Liver (tissue), 8 donors: ENCODE measurements at regions not wholly inside any gene's neighbourhood (a gene's known extent, or its start where the extent isn't known, plus 50 kb on each side); places are given as distances from the start of the nearest gene placed in this dataset.

ENCODE experiments used
- DNase-seq: peaks from one replicate; pipeline ENCODE4 v3.0.0-alpha.2; 2017; ENCODE audit warnings: low spot score
- H3K27ac ChIP-seq, 2 donors: one replicate each; pipeline ENCODE4 v1.7.0; 2013; ENCODE audit warnings: inconsistent platforms in 2 of 2, low read length in 2 of 2, control low read depth in 1 of 2, low read depth in 1 of 2, mild to moderate bottlenecking in 1 of 2
- H3K27me3 ChIP-seq, 4 donors: one replicate each; pipeline versions ENCODE4 v1.6.1 to v1.7.0; 2013; ENCODE audit warnings: low read length in 3 of 4, inconsistent platforms in 1 of 4, mild to moderate bottlenecking in 1 of 4, moderate library complexity in 1 of 4; ENCODE audit not compliant: control insufficient read depth in 4 of 4, insufficient read depth in 4 of 4
- H3K36me3 ChIP-seq, 4 donors: one replicate each; pipeline versions ENCODE4 v1.6.1 to v1.7.0; 2013; ENCODE audit warnings: low read length in 3 of 4, mild to moderate bottlenecking in 3 of 4, low read depth in 1 of 4, moderate library complexity in 1 of 4; ENCODE audit not compliant: control insufficient read depth in 4 of 4, insufficient read depth in 3 of 4
- H3K4me1 ChIP-seq, 4 donors: one replicate each; pipeline versions ENCODE4 v1.6.1 to v1.7.0; 2013; ENCODE audit warnings: low read length in 3 of 4, mild to moderate bottlenecking in 3 of 4, moderate library complexity in 1 of 4; ENCODE audit not compliant: control insufficient read depth in 4 of 4, insufficient read depth in 4 of 4
- H3K4me3 ChIP-seq, 3 donors: one replicate each; pipeline versions ENCODE4 v1.6.1 to v1.7.0; 2013; ENCODE audit warnings: low read length in 3 of 3, control low read depth in 1 of 3, low read depth in 1 of 3, mild to moderate bottlenecking in 1 of 3
- H3K9ac ChIP-seq, 2 donors: one replicate each; pipeline ENCODE4 v1.7.0; 2013; ENCODE audit warnings: low read length in 2 of 2, mild to moderate bottlenecking in 2 of 2, moderate library complexity in 2 of 2, control low read depth in 1 of 2, low read depth in 1 of 2
- H3K9me3 ChIP-seq, 4 donors: one replicate each; pipeline versions ENCODE4 v1.6.1 to v1.7.0; 2013; ENCODE audit warnings: low read length in 3 of 4; ENCODE audit not compliant: control insufficient read depth in 4 of 4
- ATF3 ChIP-seq: IDR thresholded peaks from 2 replicates; pipeline ENCODE4 v1.6.1; 2016; ENCODE audit warnings: antibody characterized with exemption
- EGR1 ChIP-seq, 2 donors: IDR thresholded peaks; 2 replicates each; pipeline ENCODE4 v1.6.1; 2016 to 2018; ENCODE audit warnings: antibody characterized with exemption in 2 of 2, low read depth in 2 of 2
- FOXA1 ChIP-seq: IDR thresholded peaks from 2 replicates; pipeline ENCODE4 v1.6.1; 2016; ENCODE audit warnings: antibody characterized with exemption
- FOXA2 ChIP-seq: IDR thresholded peaks from 2 replicates; pipeline ENCODE4 v1.6.1; 2016; ENCODE audit warnings: antibody characterized with exemption
- GABPA ChIP-seq, 2 donors: IDR thresholded peaks in 1 of 2; conservative IDR thresholded peaks in 1 of 2; 2 replicates each; pipeline ENCODE4 v1.6.1; 2016; ENCODE audit warnings: antibody characterized with exemption in 2 of 2, mild to moderate bottlenecking in 1 of 2, moderate library complexity in 1 of 2
- HNF4A ChIP-seq, 2 donors: conservative IDR thresholded peaks; 2 replicates each; pipeline ENCODE4 v1.6.1; 2016; ENCODE audit warnings: antibody characterized with exemption in 2 of 2, mild to moderate bottlenecking in 2 of 2
- HNF4G ChIP-seq: IDR thresholded peaks from 2 replicates; pipeline ENCODE4 v1.6.1; 2016; ENCODE audit warnings: antibody characterized with exemption
- MAX ChIP-seq: IDR thresholded peaks from 2 replicates; pipeline ENCODE4 v1.6.1; 2016; ENCODE audit warnings: antibody characterized with exemption
- NR2F2 ChIP-seq: IDR thresholded peaks from 2 replicates; pipeline ENCODE4 v1.6.1; 2016; ENCODE audit warnings: antibody characterized with exemption
- REST ChIP-seq: IDR thresholded peaks from 2 replicates; pipeline ENCODE4 v1.6.1; 2016; ENCODE audit warnings: antibody characterized with exemption, mild to moderate bottlenecking
- RXRA ChIP-seq, 2 donors: IDR thresholded peaks; 2 replicates each; pipeline ENCODE4 v1.6.1; 2017 to 2018; ENCODE audit warnings: antibody characterized with exemption in 2 of 2, mild to moderate bottlenecking in 1 of 2
- TAF1 ChIP-seq: conservative IDR thresholded peaks from 2 replicates; pipeline ENCODE4 v1.6.1; 2016; ENCODE audit warnings: antibody characterized with exemption, mild to moderate bottlenecking
- ZBTB33 ChIP-seq: IDR thresholded peaks from 2 replicates; pipeline ENCODE4 v1.6.1; 2016; ENCODE audit warnings: antibody characterized with exemption
- WGBS: extraction: QIAGEN DNeasy Blood & Tissue Kit; methylation state at CpG from one replicate; pipeline ENCODE4 v1.1.7; 2013; 5-methylcytosine and 5-hydroxymethylcytosine counted together
- TF ChIP-seq, protein P1 (sequence below): fragments of 150-350 bp; IDR thresholded peaks from 2 replicates; pipeline ENCODE4 v1.5.1; 2017; ENCODE audit warnings: improper control_type of control experiment, low read depth, low read length; ENCODE audit not compliant: missing input control
- donor health status: healthy.
- donor health status: healthy.
- donor health status: healthy.
- donor health status: healthy.
- donor health status: healthy.

DNA sequence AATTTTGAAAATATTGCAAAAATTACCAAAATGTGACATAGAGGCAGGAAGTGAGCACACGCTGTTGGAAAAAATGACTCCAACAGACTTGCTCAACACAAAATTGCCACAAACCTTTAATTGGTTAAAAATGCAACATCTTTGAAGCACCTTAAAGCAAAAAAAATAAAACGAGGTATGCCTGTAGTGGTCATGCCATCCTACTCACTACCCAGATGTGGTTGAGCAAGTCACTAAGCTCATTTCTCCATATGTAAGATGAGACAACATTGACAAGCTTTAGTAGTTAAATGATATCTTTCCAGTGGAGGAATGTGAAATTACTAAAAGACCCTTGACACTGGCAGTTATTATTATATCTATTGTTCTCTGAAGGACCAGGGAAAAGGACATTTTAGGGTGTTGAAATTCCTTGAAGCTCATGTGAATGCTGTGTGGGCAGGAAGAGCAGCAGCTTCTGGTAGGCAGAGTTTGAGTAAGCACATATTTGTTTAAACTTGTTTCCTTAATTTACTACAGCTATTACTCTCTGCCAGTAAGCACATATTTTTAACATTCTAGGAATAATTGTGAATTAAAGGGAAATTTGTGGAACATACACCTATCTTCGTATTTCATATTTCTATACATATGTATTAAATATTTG is 131.6 kb upstream of the P2RY1 start:
- 59% methylated on average over 3 of the region's 3 CpGs for WGBS
- H3K27ac ChIP-seq: no peak overlapping the region

GRCh38 chr3:152706991-152707713 is 127.8 kb upstream of the P2RY1 start:
- Histone ChIP-seq H3K9ac (no peak overlapping the region), H3K9me3 (no peaks in the 10 kb centered on the region), H3K36me3 (no peaks in the 10 kb centered on the region), H3K27me3 (peaks cover 0 to 2% (median 0%) of the 10 kb centered on the region in 4 donors), H3K4me3 (no peak overlapping the region), H3K27ac (no peak overlapping the region), H3K4me1 (no peaks in the 10 kb centered on the region)
- TF ChIP-seq TAF1 (no peak), GABPA (IDR thresholded peaks at IDR 0.05 in 1 of 2, conservative IDR thresholded peaks at IDR 0.05 in 1 of 2) (no peak), FOXA1 (no peak), RXRA (IDR thresholded peaks at IDR 0.05) (no peak), NR2F2 (no peak), REST (no peak), FOXA2 (no peak), ZBTB33 (no peak)
- 46% methylated on average over 4 of the region's 4 CpGs for WGBS
- DNase-seq: no peak

More for the DNA sequence above, 131.6 kb upstream of the P2RY1 start:
- no peaks in the 10 kb centered on the region for H3K36me3 ChIP-seq
- H3K4me3 ChIP-seq: no peak overlapping the region
- H3K4me1 ChIP-seq: no peaks in the 10 kb centered on the region
- no peak overlapping the region for H3K9ac ChIP-seq
- TF ChIP-seq TAF1 (no peak), ATF3 (no peak), HNF4A (conservative IDR thresholded peaks at IDR 0.05) (no peak), HNF4G (no peak), ZBTB33 (no peak), MAX (no peak), EGR1 (IDR thresholded peaks at IDR 0.05; ENCODE audit: low read depth in 2 of 2) (no peak)
- TF ChIP-seq, protein P1, sequence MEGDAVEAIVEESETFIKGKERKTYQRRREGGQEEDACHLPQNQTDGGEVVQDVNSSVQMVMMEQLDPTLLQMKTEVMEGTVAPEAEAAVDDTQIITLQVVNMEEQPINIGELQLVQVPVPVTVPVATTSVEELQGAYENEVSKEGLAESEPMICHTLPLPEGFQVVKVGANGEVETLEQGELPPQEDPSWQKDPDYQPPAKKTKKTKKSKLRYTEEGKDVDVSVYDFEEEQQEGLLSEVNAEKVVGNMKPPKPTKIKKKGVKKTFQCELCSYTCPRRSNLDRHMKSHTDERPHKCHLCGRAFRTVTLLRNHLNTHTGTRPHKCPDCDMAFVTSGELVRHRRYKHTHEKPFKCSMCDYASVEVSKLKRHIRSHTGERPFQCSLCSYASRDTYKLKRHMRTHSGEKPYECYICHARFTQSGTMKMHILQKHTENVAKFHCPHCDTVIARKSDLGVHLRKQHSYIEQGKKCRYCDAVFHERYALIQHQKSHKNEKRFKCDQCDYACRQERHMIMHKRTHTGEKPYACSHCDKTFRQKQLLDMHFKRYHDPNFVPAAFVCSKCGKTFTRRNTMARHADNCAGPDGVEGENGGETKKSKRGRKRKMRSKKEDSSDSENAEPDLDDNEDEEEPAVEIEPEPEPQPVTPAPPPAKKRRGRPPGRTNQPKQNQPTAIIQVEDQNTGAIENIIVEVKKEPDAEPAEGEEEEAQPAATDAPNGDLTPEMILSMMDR: no peak
- H3K9me3 ChIP-seq: no peaks in the 10 kb centered on the region
- DNase-seq: no peak
- H3K27me3 ChIP-seq: peaks cover 0 to 2% (median 0%) of the 10 kb centered on the region in 4 donors
